ENCODE measurements at regions not wholly inside any gene's neighbourhood (a gene's known extent, or its start where the extent isn't known, plus 50 kb on each side); places are given as distances from the start of the nearest gene placed in this dataset.
A peak's percentile ranks its signal among the peaks of the same experiment; 100 is the strongest.

DNA sequence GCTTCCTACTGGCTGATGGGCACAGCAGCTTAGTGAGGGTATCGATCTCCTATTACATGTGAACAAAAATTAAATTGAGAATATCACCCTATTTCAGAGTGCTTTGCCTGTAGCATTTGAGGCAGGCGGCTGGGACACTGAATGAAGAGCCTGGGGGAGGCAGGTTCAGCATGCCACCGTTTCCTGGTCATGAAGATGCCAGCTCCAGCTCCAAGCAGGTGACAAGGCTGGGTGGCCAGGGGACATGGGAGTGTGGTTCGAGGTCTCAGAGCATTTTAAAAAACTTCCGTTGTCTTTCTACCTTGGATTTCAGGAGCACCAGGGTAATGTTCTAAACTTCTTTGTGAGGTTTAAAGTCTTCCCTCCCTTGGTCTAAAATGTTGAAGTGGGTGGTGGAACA is 158.2 kb downstream of the RPLP1 start:
- no peaks in the 10 kb centered on the region for H3K9me3 ChIP-seq (ENCODE audit: control insufficient read depth, low read length)
- Mint-ChIP-seq H3K4me1 (peaks cover 35% of the 10 kb centered on the region), H3K27ac (no peak overlapping the region), H3K4me3 (no peak overlapping the region), H3K27me3 (ENCODE audit: insufficient read depth) (peaks cover 41% of the 10 kb centered on the region), H3K9me3 (peaks cover 1% of the 10 kb centered on the region), H3K36me3 (ENCODE audit: low read depth) (no peaks in the 10 kb centered on the region)
- no peak for TF ChIP-seq CTCF (conservative IDR thresholded peaks at IDR 0.05)
- H3K9ac ChIP-seq (ENCODE audit: extremely low read depth, low read length, poor library complexity, severe bottlenecking), result no peak overlapping the region
- peaks cover 8% of the 10 kb centered on the region for H3K4me1 ChIP-seq (ENCODE audit: control insufficient read depth, insufficient read depth, low read length)
- peak; percentile 22 for DNase-seq
- no peak overlapping the region for H3K27ac ChIP-seq (ENCODE audit: low read depth, low read length)
- H3K4me3 ChIP-seq (ENCODE audit: low read length), result no peak overlapping the region
- H3K27me3 ChIP-seq (ENCODE audit: control insufficient read depth, insufficient read depth, low read length, poor library complexity, severe bottlenecking), result peaks cover 4% of the 10 kb centered on the region
- WGBS, 2 experiments (ENCODE audit: insufficient coverage in 1 of 2, insufficient read length in 1 of 2), result 92 to 95% methylated on average over 4 to 5 of the region's 5 CpGs
- no peaks in the 10 kb centered on the region for H3K36me3 ChIP-seq (ENCODE audit: control insufficient read depth, insufficient read depth, low read length)

DNA sequence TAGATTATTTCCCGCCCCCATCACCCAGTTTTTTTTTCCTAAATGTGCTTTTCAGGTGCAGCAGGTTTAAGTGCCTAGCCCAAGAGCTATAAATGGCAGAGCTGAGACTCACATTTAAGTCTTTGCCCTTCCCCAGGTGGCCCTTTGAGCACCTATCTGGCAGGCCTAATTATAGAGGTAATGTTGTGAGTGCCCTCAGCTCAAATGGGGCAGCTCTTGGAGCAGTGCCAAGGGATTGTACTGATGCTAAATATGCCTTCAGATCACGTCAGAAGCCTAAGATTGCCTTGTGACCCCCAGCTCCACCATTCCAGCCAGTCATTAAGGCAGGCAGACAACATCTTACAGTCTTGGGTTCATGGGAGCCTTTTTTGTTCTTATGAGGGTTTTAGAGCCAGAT is 159.5 kb downstream of the RPLP1 start:
- WGBS, 2 experiments (ENCODE audit: insufficient coverage in 1 of 2, insufficient read length in 1 of 2), result 91 to 100% methylated on average over 1 to 2 of the region's 2 CpGs
- no peaks in the 10 kb centered on the region for H3K36me3 Mint-ChIP-seq (ENCODE audit: low read depth)

GRCh38 chr15:69613182-69613581 is 160.6 kb downstream of the RPLP1 start:
- H3K4me1 ChIP-seq (ENCODE audit: control insufficient read depth, insufficient read depth, low read length), result peaks cover 4% of the 10 kb centered on the region
- no peak overlapping the region for H3K9ac ChIP-seq (ENCODE audit: extremely low read depth, low read length, poor library complexity, severe bottlenecking)
- no peaks in the 10 kb centered on the region for H3K36me3 Mint-ChIP-seq (ENCODE audit: low read depth)
- no peak overlapping the region for H3K27ac ChIP-seq (ENCODE audit: low read depth, low read length)
- WGBS, 2 experiments (ENCODE audit: insufficient coverage in 1 of 2, insufficient read length in 1 of 2), result 78 to 85% methylated on average over 6 of the region's 6 CpGs
- H3K9me3 Mint-ChIP-seq, result peaks cover 6% of the 10 kb centered on the region
- H3K36me3 ChIP-seq (ENCODE audit: control insufficient read depth, insufficient read depth, low read length), result no peaks in the 10 kb centered on the region
- peaks cover 4% of the 10 kb centered on the region for H3K27me3 ChIP-seq (ENCODE audit: control insufficient read depth, insufficient read depth, low read length, poor library complexity, severe bottlenecking)
- TF ChIP-seq CTCF (conservative IDR thresholded peaks at IDR 0.05), result no peak
- H3K4me3 ChIP-seq (ENCODE audit: low read length), result no peak overlapping the region
- DNase-seq, result no peak
- peaks cover 23% of the 10 kb centered on the region for H3K27me3 Mint-ChIP-seq (ENCODE audit: insufficient read depth)
- no peaks in the 10 kb centered on the region for H3K9me3 ChIP-seq (ENCODE audit: control insufficient read depth, low read length)
- no peak overlapping the region for H3K4me3 Mint-ChIP-seq
- no peak overlapping the region for H3K27ac Mint-ChIP-seq
- peaks cover 25% of the 10 kb centered on the region for H3K4me1 Mint-ChIP-seq

More for the DNA sequence above, 159.5 kb downstream of the RPLP1 start:
- Mint-ChIP-seq H3K4me3 (no peak overlapping the region), H3K9me3 (peaks cover 1% of the 10 kb centered on the region), H3K27ac (peak overlapping the region; percentile 33), H3K27me3 (ENCODE audit: insufficient read depth) (peaks cover 31% of the 10 kb centered on the region), H3K4me1 (peaks cover 31% of the 10 kb centered on the region)
- peaks cover 4% of the 10 kb centered on the region for H3K27me3 ChIP-seq (ENCODE audit: control insufficient read depth, insufficient read depth, low read length, poor library complexity, severe bottlenecking)
- no peaks in the 10 kb centered on the region for H3K9me3 ChIP-seq (ENCODE audit: control insufficient read depth, low read length)
- no peak overlapping the region for H3K9ac ChIP-seq (ENCODE audit: extremely low read depth, low read length, poor library complexity, severe bottlenecking)
- peaks cover 8% of the 10 kb centered on the region for H3K4me1 ChIP-seq (ENCODE audit: control insufficient read depth, insufficient read depth, low read length)
- no peaks in the 10 kb centered on the region for H3K36me3 ChIP-seq (ENCODE audit: control insufficient read depth, insufficient read depth, low read length)
- H3K27ac ChIP-seq (ENCODE audit: low read depth, low read length), result no peak overlapping the region
- DNase-seq, result peak; percentile 13
- H3K4me3 ChIP-seq (ENCODE audit: low read length), result no peak overlapping the region
- TF ChIP-seq CTCF (conservative IDR thresholded peaks at IDR 0.05), result no peak

Data from endodermal cell (in vitro differentiated cells).